NCI-H2196 treated with DMSO at 0.1 percent for 48 hours (cell line): ENCODE measurements at regions not wholly inside any gene's neighbourhood (a gene's known extent, or its start where the extent isn't known, plus 50 kb on each side); places are given as distances from the start of the nearest gene placed in this dataset.

ENCODE experiments used
- DNase-seq: peaks from one replicate; lab custom pipeline; 2025; ENCODE audit not compliant: unreplicated experiment; lab: John Stamatoyannopoulos, UW

GRCh38 chr15:60093273-60094067, 89.4 kb downstream of the FOXB1 start:
- DNase-seq = no peak

GRCh38 chr15:60095711-60096110, 91.6 kb downstream of the FOXB1 start:
- DNase-seq = no peak

- no peak for DNase-seq
Measured at GRCh38 chr15:60096157-60096556, 92.0 kb downstream of the FOXB1 start.

GRCh38 chr15:60101416-60101815, 97.3 kb downstream of the FOXB1 start:
- no peak for DNase-seq

- no peak for DNase-seq
Measured at GRCh38 chr15:60102748-60103147, 98.6 kb downstream of the FOXB1 start.

- DNase-seq = no peak
Measured at GRCh38 chr15:60110909-60111308, 106.8 kb downstream of the FOXB1 start.

- DNase-seq = no peak
Measured at GRCh38 chr15:60115579-60116380, 111.7 kb downstream of the FOXB1 start.

- DNase-seq = no peak
Measured at GRCh38 chr15:60116456-60117089, 112.5 kb downstream of the FOXB1 start.

- DNase-seq = no peak
Measured at GRCh38 chr15:60118146-60118545, 114.0 kb downstream of the FOXB1 start.

- DNase-seq = no peak
Measured at GRCh38 chr15:60118626-60119025, 114.5 kb downstream of the FOXB1 start.

GRCh38 chr15:60119101-60119500, 115.0 kb downstream of the FOXB1 start:
- no peak for DNase-seq

GRCh38 chr15:60120100-60120499, 116.0 kb downstream of the FOXB1 start:
- DNase-seq = no peak

- no peak for DNase-seq
Measured at GRCh38 chr15:60121845-60122244, 117.7 kb downstream of the FOXB1 start.

- DNase-seq = no peak
Measured at GRCh38 chr15:60122691-60123090, 118.6 kb downstream of the FOXB1 start.

- no peak for DNase-seq
Measured at GRCh38 chr15:60124460-60125070, 120.5 kb downstream of the FOXB1 start.

- no peak for DNase-seq
Measured at GRCh38 chr15:60125334-60125733, 121.2 kb downstream of the FOXB1 start.

GRCh38 chr15:60126200-60126599, 122.1 kb downstream of the FOXB1 start:
- DNase-seq = no peak

- DNase-seq = no peak
Measured at GRCh38 chr15:60126661-60127060, 122.5 kb downstream of the FOXB1 start.

- DNase-seq = no peak
Measured at GRCh38 chr15:60128000-60128376, 123.9 kb downstream of the FOXB1 start.

- DNase-seq = no peak
Measured at GRCh38 chr15:60128710-60129109, 124.6 kb downstream of the FOXB1 start.

- no peak for DNase-seq
Measured at GRCh38 chr15:60130398-60130797, 126.3 kb downstream of the FOXB1 start.
